ENCODE measurements at regions not wholly inside any gene's neighbourhood (a gene's known extent, or its start where the extent isn't known, plus 50 kb on each side); places are given as distances from the start of the nearest gene placed in this dataset.
"Not testable (repeated sequence)": the region's sequence is repeated elsewhere in the genome, so short reads cannot be mapped to it uniquely, and the experiment has no call there.

DNA sequence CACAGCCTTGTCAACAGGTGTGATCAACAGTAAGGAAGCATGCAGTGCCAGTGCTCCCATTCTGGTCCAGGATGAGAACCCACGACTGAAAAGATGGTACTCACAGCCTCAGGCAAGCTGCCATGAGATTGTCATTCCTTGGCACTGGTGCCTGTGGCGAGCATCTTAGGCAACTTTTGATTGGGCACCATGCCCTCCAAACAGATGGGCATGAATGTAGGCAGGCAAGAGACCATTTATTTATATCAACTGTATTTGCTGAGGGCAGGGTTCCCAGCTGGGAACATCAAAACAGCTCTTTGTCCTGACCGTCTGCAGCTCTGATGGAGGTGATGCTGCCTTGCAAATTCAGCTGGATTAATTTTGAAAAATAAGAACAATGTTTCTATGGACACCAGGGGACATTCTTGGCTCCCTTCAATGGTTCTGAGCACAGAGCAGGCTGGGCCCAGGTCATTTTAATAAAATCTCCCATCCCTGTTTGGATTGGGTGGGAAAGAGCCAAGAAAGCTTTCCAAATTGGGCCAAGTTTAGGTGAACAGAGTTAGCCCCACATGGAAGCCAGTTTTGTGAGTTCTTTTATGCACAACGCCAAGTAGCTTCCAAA lies 522.5 kb downstream of the RMST start:
- TF ChIP-seq, protein P1, sequence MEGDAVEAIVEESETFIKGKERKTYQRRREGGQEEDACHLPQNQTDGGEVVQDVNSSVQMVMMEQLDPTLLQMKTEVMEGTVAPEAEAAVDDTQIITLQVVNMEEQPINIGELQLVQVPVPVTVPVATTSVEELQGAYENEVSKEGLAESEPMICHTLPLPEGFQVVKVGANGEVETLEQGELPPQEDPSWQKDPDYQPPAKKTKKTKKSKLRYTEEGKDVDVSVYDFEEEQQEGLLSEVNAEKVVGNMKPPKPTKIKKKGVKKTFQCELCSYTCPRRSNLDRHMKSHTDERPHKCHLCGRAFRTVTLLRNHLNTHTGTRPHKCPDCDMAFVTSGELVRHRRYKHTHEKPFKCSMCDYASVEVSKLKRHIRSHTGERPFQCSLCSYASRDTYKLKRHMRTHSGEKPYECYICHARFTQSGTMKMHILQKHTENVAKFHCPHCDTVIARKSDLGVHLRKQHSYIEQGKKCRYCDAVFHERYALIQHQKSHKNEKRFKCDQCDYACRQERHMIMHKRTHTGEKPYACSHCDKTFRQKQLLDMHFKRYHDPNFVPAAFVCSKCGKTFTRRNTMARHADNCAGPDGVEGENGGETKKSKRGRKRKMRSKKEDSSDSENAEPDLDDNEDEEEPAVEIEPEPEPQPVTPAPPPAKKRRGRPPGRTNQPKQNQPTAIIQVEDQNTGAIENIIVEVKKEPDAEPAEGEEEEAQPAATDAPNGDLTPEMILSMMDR (IDR thresholded peaks at IDR 0.05): no peak

DNA sequence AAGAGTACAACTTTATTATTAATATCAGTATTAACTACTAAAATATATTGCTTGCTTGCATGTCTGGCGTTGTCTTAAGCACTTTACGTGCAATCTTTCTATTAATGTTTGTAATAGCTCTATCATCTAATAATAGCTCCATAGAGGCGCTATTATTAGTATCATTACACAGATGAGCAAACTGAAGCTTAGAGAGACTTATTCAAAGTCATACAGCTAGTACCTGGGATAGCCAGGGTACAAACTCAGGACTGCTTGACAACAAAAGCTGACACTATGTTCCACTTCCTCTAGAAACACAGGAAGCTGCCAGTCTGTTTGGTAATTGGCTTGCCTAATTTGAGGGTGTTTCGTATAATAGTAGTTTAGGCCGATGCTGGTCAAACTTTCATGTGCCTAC lies 523.2 kb downstream of the RMST start:
- H3K27me3 Mint-ChIP-seq (ENCODE audit: low read depth): no peaks in the 10 kb centered on the region
- no peak for DNase-seq (ENCODE audit: low spot score)
- H3K4me3 Mint-ChIP-seq (ENCODE audit: unreplicated experiment): no peak overlapping the region
- H3K27ac Mint-ChIP-seq (ENCODE audit: unreplicated experiment): no peak overlapping the region
- no peaks in the 10 kb centered on the region for H3K4me1 Mint-ChIP-seq (ENCODE audit: low read depth)
- peaks cover 16% of the 10 kb centered on the region for H3K9me3 Mint-ChIP-seq (ENCODE audit: low read depth)
- H3K36me3 Mint-ChIP-seq (ENCODE audit: low read depth): no peaks in the 10 kb centered on the region
- TF ChIP-seq, protein P1 (IDR thresholded peaks at IDR 0.05): no peak

More for the DNA sequence above, 522.5 kb downstream of the RMST start:
- no peak for DNase-seq (ENCODE audit: low spot score)
- Mint-ChIP-seq H3K36me3 (ENCODE audit: low read depth) (no peaks in the 10 kb centered on the region), H3K9me3 (ENCODE audit: low read depth) (peaks cover 14% of the 10 kb centered on the region), H3K27me3 (ENCODE audit: low read depth) (no peaks in the 10 kb centered on the region), H3K27ac (ENCODE audit: unreplicated experiment) (no peak overlapping the region), H3K4me3 (ENCODE audit: unreplicated experiment) (no peak overlapping the region), H3K4me1 (ENCODE audit: low read depth) (no peaks in the 10 kb centered on the region)

DNA sequence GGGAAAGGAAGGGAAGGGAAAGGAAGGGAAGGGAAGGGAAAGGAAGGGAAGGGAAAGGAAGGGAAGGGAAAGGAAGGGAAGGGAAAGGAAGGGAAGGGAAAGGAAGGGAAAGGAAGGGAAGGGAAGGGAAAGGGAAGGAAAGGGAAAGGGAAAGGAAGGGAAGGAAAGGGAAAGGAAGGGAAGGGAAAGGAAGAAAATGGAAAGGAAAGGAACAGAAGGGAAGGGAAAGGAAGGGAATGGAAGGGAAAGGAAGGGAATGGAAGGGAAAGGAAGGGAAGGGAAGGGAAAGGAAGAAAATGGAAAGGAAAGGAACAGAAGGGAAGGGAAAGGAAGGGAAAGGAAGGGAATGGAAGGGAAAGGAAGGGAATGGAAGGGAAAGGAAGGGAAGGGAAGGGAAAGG lies 526.0 kb downstream of the RMST start:
- H3K27ac Mint-ChIP-seq (ENCODE audit: unreplicated experiment); H3K4me1 Mint-ChIP-seq (ENCODE audit: low read depth); DNase-seq (ENCODE audit: low spot score); H3K36me3 Mint-ChIP-seq (ENCODE audit: low read depth); H3K4me3 Mint-ChIP-seq (ENCODE audit: unreplicated experiment); H3K27me3 Mint-ChIP-seq (ENCODE audit: low read depth): not testable (repeated sequence)
- H3K9me3 Mint-ChIP-seq (ENCODE audit: low read depth): peaks cover 17% of the 10 kb centered on the region

DNA sequence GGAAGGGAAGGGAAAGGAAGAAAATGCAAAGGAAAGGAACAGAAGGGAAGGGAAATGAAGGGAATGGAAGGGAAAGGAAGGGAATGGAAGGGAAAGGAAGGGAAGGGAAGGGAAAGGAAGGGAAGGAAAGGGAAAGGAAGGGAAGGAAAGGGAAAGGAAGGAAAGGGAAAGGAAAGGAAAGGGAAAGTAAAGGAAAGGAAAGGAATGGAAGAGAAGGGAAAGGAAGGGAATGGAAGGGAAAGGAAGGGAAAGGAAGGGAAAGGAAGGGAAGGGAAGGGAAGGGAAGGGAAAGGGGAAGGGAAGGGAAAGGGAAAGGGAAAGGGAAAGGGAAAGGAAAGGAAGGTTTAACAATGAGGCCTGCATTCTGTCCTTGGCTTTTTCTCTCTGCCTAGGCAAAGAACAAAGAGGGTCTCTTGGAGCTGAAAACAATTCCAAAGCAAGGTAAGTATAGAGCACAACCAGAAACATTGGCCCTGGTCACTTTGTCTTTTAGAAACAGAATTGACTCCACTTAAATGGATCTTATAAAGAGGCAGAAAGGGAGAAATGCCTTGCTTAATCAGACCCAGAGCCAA lies 525.9 kb upstream of the TMPO start:
- no peaks in the 10 kb centered on the region for H3K36me3 Mint-ChIP-seq (ENCODE audit: low read depth)
- no peak overlapping the region for H3K27ac Mint-ChIP-seq (ENCODE audit: unreplicated experiment)
- peaks cover 17% of the 10 kb centered on the region for H3K9me3 Mint-ChIP-seq (ENCODE audit: low read depth)
- H3K4me1 Mint-ChIP-seq (ENCODE audit: low read depth): no peaks in the 10 kb centered on the region
- no peaks in the 10 kb centered on the region for H3K27me3 Mint-ChIP-seq (ENCODE audit: low read depth)
- TF ChIP-seq, protein P1 (IDR thresholded peaks at IDR 0.05): no peak
- H3K4me3 Mint-ChIP-seq (ENCODE audit: unreplicated experiment): no peak overlapping the region
- DNase-seq (ENCODE audit: low spot score): no peak

DNA sequence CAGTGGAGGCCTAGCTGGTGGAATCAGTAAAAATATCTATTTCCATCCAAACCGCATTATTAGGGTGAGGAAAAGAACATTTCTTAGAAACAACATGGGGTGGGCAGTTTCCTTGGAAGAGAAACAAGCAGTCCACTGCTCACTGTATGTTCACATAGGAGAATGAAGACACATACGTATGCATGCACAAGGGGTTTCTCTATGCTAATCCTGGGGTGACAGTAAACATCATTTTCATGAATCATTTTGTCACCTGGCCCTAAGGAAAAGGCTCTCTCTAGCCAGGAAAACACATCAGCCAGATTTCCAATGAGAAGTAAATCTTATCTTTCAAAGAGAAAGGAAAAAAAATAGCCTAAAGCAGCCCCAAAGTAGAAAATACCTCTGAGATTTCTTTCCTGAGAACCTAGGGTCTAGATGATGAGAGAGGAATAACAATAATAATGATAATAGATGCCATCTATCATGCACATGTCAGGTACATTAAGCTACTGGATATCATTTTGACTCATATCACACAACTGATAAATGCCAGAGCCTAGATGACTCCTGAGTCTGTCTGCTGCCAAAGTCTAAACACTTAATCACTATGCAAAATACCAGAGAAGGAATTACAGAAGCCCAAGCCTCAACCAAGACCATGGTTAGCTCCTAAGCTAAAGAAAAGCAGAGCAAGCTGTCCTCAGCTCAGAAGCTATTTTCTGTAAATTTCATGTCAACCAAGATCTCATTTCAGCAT lies 520.5 kb upstream of the TMPO start:
- Mint-ChIP-seq H3K27ac (ENCODE audit: unreplicated experiment) (no peak overlapping the region), H3K4me3 (ENCODE audit: unreplicated experiment) (no peak overlapping the region), H3K9me3 (ENCODE audit: low read depth) (peaks cover 17% of the 10 kb centered on the region), H3K36me3 (ENCODE audit: low read depth) (no peaks in the 10 kb centered on the region), H3K4me1 (ENCODE audit: low read depth) (no peaks in the 10 kb centered on the region), H3K27me3 (ENCODE audit: low read depth) (peaks cover 2% of the 10 kb centered on the region)
- TF ChIP-seq, protein P1 (IDR thresholded peaks at IDR 0.05): no peak
- no peak for DNase-seq (ENCODE audit: low spot score)
